Liver (tissue), 8 donors: ENCODE measurements at regions not wholly inside any gene's neighbourhood (a gene's known extent, or its start where the extent isn't known, plus 50 kb on each side); places are given as distances from the start of the nearest gene placed in this dataset.

Experiments
- DNase-seq: peaks from one replicate; pipeline ENCODE4 v3.0.0-alpha.2; 2017; ENCODE audit warnings: low spot score
- H3K27ac ChIP-seq, 2 donors: one replicate each; pipeline ENCODE4 v1.7.0; 2013; ENCODE audit warnings: inconsistent platforms in 2 of 2, low read length in 2 of 2, control low read depth in 1 of 2, low read depth in 1 of 2, mild to moderate bottlenecking in 1 of 2
- H3K27me3 ChIP-seq, 4 donors: one replicate each; pipeline versions ENCODE4 v1.6.1 to v1.7.0; 2013; ENCODE audit warnings: low read length in 3 of 4, inconsistent platforms in 1 of 4, mild to moderate bottlenecking in 1 of 4, moderate library complexity in 1 of 4; ENCODE audit not compliant: control insufficient read depth in 4 of 4, insufficient read depth in 4 of 4
- H3K36me3 ChIP-seq, 4 donors: one replicate each; pipeline versions ENCODE4 v1.6.1 to v1.7.0; 2013; ENCODE audit warnings: low read length in 3 of 4, mild to moderate bottlenecking in 3 of 4, low read depth in 1 of 4, moderate library complexity in 1 of 4; ENCODE audit not compliant: control insufficient read depth in 4 of 4, insufficient read depth in 3 of 4
- H3K4me1 ChIP-seq, 4 donors: one replicate each; pipeline versions ENCODE4 v1.6.1 to v1.7.0; 2013; ENCODE audit warnings: low read length in 3 of 4, mild to moderate bottlenecking in 3 of 4, moderate library complexity in 1 of 4; ENCODE audit not compliant: control insufficient read depth in 4 of 4, insufficient read depth in 4 of 4
- H3K4me3 ChIP-seq, 3 donors: one replicate each; pipeline versions ENCODE4 v1.6.1 to v1.7.0; 2013; ENCODE audit warnings: low read length in 3 of 3, control low read depth in 1 of 3, low read depth in 1 of 3, mild to moderate bottlenecking in 1 of 3
- H3K9ac ChIP-seq, 2 donors: one replicate each; pipeline ENCODE4 v1.7.0; 2013; ENCODE audit warnings: low read length in 2 of 2, mild to moderate bottlenecking in 2 of 2, moderate library complexity in 2 of 2, control low read depth in 1 of 2, low read depth in 1 of 2
- H3K9me3 ChIP-seq, 4 donors: one replicate each; pipeline versions ENCODE4 v1.6.1 to v1.7.0; 2013; ENCODE audit warnings: low read length in 3 of 4; ENCODE audit not compliant: control insufficient read depth in 4 of 4
- ATF3 ChIP-seq: IDR thresholded peaks from 2 replicates; pipeline ENCODE4 v1.6.1; 2016; ENCODE audit warnings: antibody characterized with exemption
- EGR1 ChIP-seq, 2 donors: IDR thresholded peaks; 2 replicates each; pipeline ENCODE4 v1.6.1; 2016 to 2018; ENCODE audit warnings: antibody characterized with exemption in 2 of 2, low read depth in 2 of 2
- FOXA1 ChIP-seq: IDR thresholded peaks from 2 replicates; pipeline ENCODE4 v1.6.1; 2016; ENCODE audit warnings: antibody characterized with exemption
- FOXA2 ChIP-seq: IDR thresholded peaks from 2 replicates; pipeline ENCODE4 v1.6.1; 2016; ENCODE audit warnings: antibody characterized with exemption
- GABPA ChIP-seq, 2 donors: IDR thresholded peaks in 1 of 2; conservative IDR thresholded peaks in 1 of 2; 2 replicates each; pipeline ENCODE4 v1.6.1; 2016; ENCODE audit warnings: antibody characterized with exemption in 2 of 2, mild to moderate bottlenecking in 1 of 2, moderate library complexity in 1 of 2
- HNF4A ChIP-seq, 2 donors: conservative IDR thresholded peaks; 2 replicates each; pipeline ENCODE4 v1.6.1; 2016; ENCODE audit warnings: antibody characterized with exemption in 2 of 2, mild to moderate bottlenecking in 2 of 2
- HNF4G ChIP-seq: IDR thresholded peaks from 2 replicates; pipeline ENCODE4 v1.6.1; 2016; ENCODE audit warnings: antibody characterized with exemption
- JUND ChIP-seq, 2 donors: IDR thresholded peaks; 2 replicates each; pipeline ENCODE4 v1.6.1; 2016; ENCODE audit warnings: antibody characterized with exemption in 2 of 2
- MAX ChIP-seq: IDR thresholded peaks from 2 replicates; pipeline ENCODE4 v1.6.1; 2016; ENCODE audit warnings: antibody characterized with exemption
- NR2F2 ChIP-seq: IDR thresholded peaks from 2 replicates; pipeline ENCODE4 v1.6.1; 2016; ENCODE audit warnings: antibody characterized with exemption
- RAD21 ChIP-seq, 2 donors: IDR thresholded peaks; 2 replicates each; pipeline ENCODE4 v1.6.1; 2016; ENCODE audit warnings: antibody characterized with exemption in 2 of 2, mild to moderate bottlenecking in 2 of 2
- REST ChIP-seq: IDR thresholded peaks from 2 replicates; pipeline ENCODE4 v1.6.1; 2016; ENCODE audit warnings: antibody characterized with exemption, mild to moderate bottlenecking
- SP1 ChIP-seq: IDR thresholded peaks from 2 replicates; pipeline ENCODE4 v1.6.1; 2018; ENCODE audit warnings: antibody characterized with exemption, mild to moderate bottlenecking
- TAF1 ChIP-seq: conservative IDR thresholded peaks from 2 replicates; pipeline ENCODE4 v1.6.1; 2016; ENCODE audit warnings: antibody characterized with exemption, mild to moderate bottlenecking
- YY1 ChIP-seq: IDR thresholded peaks from 2 replicates; pipeline ENCODE4 v1.6.1; 2016; ENCODE audit warnings: antibody characterized with exemption, mild to moderate bottlenecking
- ZBTB33 ChIP-seq: IDR thresholded peaks from 2 replicates; pipeline ENCODE4 v1.6.1; 2016; ENCODE audit warnings: antibody characterized with exemption
- WGBS: extraction: QIAGEN DNeasy Blood & Tissue Kit; methylation state at CpG from one replicate; pipeline ENCODE4 v1.1.7; 2013; 5-methylcytosine and 5-hydroxymethylcytosine counted together
- TF ChIP-seq, protein P1 (sequence below): fragments of 150-350 bp; IDR thresholded peaks from 2 replicates; pipeline ENCODE4 v1.5.1; 2017; ENCODE audit warnings: improper control_type of control experiment, low read depth, low read length; ENCODE audit not compliant: missing input control
- donor health status: healthy.
- donor health status: healthy.
- donor health status: healthy.
- donor health status: healthy.
- donor health status: healthy.

DNA sequence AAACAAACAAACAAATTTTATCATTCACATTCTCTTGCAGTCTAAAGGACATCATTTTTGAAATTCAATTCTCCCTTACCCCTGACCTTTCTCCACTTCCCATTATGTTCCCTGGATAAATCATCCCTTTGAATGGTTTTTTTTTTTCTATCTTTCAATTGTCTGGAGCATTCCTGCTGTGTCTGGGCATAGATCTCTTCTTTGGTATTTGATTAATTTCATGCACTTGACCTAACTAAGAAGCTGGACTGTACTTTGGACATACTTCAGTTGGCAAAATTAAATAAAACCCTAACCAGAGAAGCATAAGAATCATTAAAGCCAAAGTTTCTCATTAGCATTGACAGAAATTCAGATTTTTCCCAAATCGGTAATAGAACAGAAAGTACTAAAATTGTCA lies 163.6 kb upstream of the BMP4 start:
- Histone ChIP-seq H3K9ac (no peak overlapping the region), H3K9me3 (no peaks in the 10 kb centered on the region), H3K27me3 (no peaks in the 10 kb centered on the region), H3K4me3 (no peak overlapping the region), H3K36me3 (no peaks in the 10 kb centered on the region), H3K27ac (no peak overlapping the region), H3K4me1 (no peaks in the 10 kb centered on the region)
- DNase-seq: no peak
- 90% methylated on average over 1 of the region's 1 CpG for WGBS
- no peak for TF ChIP-seq FOXA1
- TF ChIP-seq ZBTB33: no peak
- TF ChIP-seq YY1: no peak
- no peak for TF ChIP-seq MAX
- no peak for TF ChIP-seq TAF1
- no peak for TF ChIP-seq HNF4A (conservative IDR thresholded peaks at IDR 0.05)
- TF ChIP-seq NR2F2: no peak
- TF ChIP-seq EGR1 (IDR thresholded peaks at IDR 0.05; ENCODE audit: low read depth in 2 of 2): no peak
- no peak for TF ChIP-seq SP1
- no peak for TF ChIP-seq JUND (IDR thresholded peaks at IDR 0.05)
- TF ChIP-seq REST: no peak
- TF ChIP-seq GABPA (IDR thresholded peaks at IDR 0.05 in 1 of 2, conservative IDR thresholded peaks at IDR 0.05 in 1 of 2): no peak
- TF ChIP-seq FOXA2: no peak
- TF ChIP-seq, protein P1, sequence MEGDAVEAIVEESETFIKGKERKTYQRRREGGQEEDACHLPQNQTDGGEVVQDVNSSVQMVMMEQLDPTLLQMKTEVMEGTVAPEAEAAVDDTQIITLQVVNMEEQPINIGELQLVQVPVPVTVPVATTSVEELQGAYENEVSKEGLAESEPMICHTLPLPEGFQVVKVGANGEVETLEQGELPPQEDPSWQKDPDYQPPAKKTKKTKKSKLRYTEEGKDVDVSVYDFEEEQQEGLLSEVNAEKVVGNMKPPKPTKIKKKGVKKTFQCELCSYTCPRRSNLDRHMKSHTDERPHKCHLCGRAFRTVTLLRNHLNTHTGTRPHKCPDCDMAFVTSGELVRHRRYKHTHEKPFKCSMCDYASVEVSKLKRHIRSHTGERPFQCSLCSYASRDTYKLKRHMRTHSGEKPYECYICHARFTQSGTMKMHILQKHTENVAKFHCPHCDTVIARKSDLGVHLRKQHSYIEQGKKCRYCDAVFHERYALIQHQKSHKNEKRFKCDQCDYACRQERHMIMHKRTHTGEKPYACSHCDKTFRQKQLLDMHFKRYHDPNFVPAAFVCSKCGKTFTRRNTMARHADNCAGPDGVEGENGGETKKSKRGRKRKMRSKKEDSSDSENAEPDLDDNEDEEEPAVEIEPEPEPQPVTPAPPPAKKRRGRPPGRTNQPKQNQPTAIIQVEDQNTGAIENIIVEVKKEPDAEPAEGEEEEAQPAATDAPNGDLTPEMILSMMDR: no peak
- no peak for TF ChIP-seq ATF3
- TF ChIP-seq HNF4G: no peak
- no peak for TF ChIP-seq RAD21 (IDR thresholded peaks at IDR 0.05)

GRCh38 chr14:54121466-54122027 lies 164.9 kb upstream of the BMP4 start:
- 86% methylated on average over 5 of the region's 5 CpGs for WGBS
- Histone ChIP-seq H3K36me3 (no peaks in the 10 kb centered on the region), H3K4me1 (no peaks in the 10 kb centered on the region), H3K27me3 (no peaks in the 10 kb centered on the region), H3K4me3 (no peak overlapping the region), H3K9ac (no peak overlapping the region), H3K9me3 (no peaks in the 10 kb centered on the region), H3K27ac (no peak overlapping the region)
- no peak for TF ChIP-seq TAF1
- no peak for TF ChIP-seq GABPA (IDR thresholded peaks at IDR 0.05 in 1 of 2, conservative IDR thresholded peaks at IDR 0.05 in 1 of 2)
- no peak for TF ChIP-seq HNF4G
- TF ChIP-seq FOXA2: no peak
- TF ChIP-seq SP1: no peak
- no peak for TF ChIP-seq NR2F2
- TF ChIP-seq, protein P1: no peak
- no peak for TF ChIP-seq ZBTB33
- no peak for TF ChIP-seq HNF4A (conservative IDR thresholded peaks at IDR 0.05)
- no peak for TF ChIP-seq EGR1 (IDR thresholded peaks at IDR 0.05; ENCODE audit: low read depth in 2 of 2)
- no peak for DNase-seq
